ENCODE measurements at regions not wholly inside any gene's neighbourhood (a gene's known extent, or its start where the extent isn't known, plus 50 kb on each side); places are given as distances from the start of the nearest gene placed in this dataset.

DNA sequence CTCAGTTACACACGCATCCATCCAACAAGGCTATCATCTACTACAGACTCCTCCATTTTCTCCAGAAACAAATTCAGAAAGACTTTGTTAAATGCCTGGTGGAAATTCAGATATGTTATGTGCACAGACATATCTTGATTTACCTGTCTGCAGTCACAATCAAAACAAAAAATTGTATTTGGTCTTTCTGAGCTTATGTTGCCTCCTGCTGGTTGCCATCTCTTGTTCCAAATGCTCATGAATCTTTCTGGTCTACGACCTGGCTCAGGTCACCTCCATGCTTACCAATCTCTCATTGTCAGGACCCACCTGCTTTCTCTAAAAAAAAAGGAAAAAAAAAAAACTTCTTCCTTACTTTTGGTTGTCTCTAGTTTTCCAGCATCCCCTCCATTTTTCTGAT, 169.2 kb upstream of the PLXNC1 start:
- no peak overlapping the region for H3K4me3 ChIP-seq (ENCODE audit: low read length)
- H3K27me3 ChIP-seq (ENCODE audit: insufficient read depth, low read length), result no peaks in the 10 kb centered on the region
- H3K9ac ChIP-seq (ENCODE audit: low read depth, low read length), result no peak overlapping the region
- H3K36me3 ChIP-seq (ENCODE audit: insufficient read depth, low read length), result no peaks in the 10 kb centered on the region
- H3K9me3 ChIP-seq (ENCODE audit: insufficient read depth, low read depth, low read length), result no peaks in the 10 kb centered on the region
- peaks cover 4% of the 10 kb centered on the region; the same call in 1 of the 2 replicates for H3K4me1 ChIP-seq (ENCODE audit: insufficient read depth, low read length)
- WGBS, result 70% methylated on average over 2 of the region's 2 CpGs
- no peak overlapping the region for H3K27ac ChIP-seq (ENCODE audit: low read depth, low read length)

DNA sequence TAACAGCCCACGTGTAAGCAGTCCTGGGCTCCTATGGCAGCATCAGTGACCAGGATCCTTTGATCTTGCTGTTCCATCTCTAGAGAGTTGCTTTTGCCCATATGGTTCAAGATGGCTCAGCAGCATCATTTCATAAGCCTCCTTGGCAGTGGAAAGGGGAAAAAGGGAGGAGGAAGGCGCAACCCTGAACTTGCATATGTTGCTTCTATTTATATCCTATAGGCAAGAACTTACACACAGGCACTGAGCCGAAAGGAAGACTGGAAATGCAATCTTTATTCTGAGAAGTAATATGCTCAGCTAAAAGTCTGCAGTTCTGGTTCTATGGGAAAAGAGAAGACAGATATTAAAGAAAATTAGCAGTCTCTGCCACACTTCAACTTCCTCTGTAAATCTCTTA, 167.7 kb upstream of the PLXNC1 start:
- WGBS, result 92% methylated on average over 3 of the region's 3 CpGs
- H3K9me3 ChIP-seq (ENCODE audit: insufficient read depth, low read depth, low read length), result no peaks in the 10 kb centered on the region; the same call in 1 of the 2 replicates
- no peak overlapping the region for H3K4me3 ChIP-seq (ENCODE audit: low read length)
- no peaks in the 10 kb centered on the region for H3K27me3 ChIP-seq (ENCODE audit: insufficient read depth, low read length)
- H3K4me1 ChIP-seq (ENCODE audit: insufficient read depth, low read length), result peaks cover 4% of the 10 kb centered on the region; the same call in 1 of the 2 replicates
- H3K9ac ChIP-seq (ENCODE audit: low read depth, low read length), result no peak overlapping the region
- no peak overlapping the region for H3K27ac ChIP-seq (ENCODE audit: low read depth, low read length)
- H3K36me3 ChIP-seq (ENCODE audit: insufficient read depth, low read length), result no peaks in the 10 kb centered on the region

DNA sequence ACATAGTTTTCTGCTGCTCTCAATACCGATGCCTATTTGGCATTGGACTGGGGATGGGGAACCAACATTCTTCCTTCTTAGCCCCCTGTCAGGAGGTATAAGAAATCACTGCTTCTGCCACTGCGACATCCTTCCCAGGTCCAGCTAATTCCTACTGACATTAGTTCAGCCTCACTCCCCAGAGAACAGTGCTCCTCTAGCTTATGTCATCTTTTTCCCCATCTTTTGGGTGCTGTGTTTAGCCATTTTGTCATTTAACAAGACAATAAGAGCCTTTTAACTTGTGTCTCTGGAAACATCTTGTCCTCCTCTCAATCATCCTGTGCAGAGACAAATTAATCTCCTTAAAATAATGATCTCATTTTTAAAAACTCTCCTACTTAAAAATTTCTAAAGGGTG, 167.0 kb upstream of the PLXNC1 start:
- H3K27ac ChIP-seq (ENCODE audit: low read depth, low read length), result no peak overlapping the region
- 93% methylated on average over 2 of the region's 2 CpGs for WGBS

DNA sequence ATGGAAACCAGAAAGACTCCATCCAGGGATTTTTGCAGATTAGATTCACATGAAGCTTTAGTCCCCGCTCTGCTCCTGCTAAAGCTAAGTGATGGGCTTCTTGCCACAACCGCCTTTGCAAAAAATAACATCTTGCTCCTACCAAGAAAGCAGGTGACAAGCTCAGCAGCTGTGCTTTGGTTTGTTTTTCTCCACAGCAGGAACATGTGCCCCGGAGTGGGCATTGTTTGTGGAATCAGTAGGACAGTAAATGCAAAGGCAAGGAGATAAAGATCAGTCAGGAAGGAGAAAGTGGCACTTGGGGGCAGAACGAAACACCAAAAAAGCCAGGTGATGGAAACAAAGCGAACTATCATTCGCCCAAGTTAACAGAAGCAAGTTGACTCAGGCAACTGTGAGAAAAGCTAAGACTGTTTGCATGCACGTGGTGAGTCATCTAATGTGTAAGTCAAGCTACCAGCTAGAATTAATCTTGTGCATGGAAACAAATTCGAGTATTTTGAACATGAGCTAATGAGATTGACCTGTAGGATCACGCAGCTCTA, 165.5 kb upstream of the PLXNC1 start:
- H3K9ac ChIP-seq (ENCODE audit: low read depth, low read length), result no peak overlapping the region
- H3K27me3 ChIP-seq (ENCODE audit: insufficient read depth, low read length), result no peaks in the 10 kb centered on the region
- 69% methylated on average over 9 of the region's 9 CpGs for WGBS
- H3K4me3 ChIP-seq (ENCODE audit: low read length), result no peak overlapping the region
- peaks cover 4% of the 10 kb centered on the region; the same call in 1 of the 2 replicates for H3K4me1 ChIP-seq (ENCODE audit: insufficient read depth, low read length)
- H3K9me3 ChIP-seq (ENCODE audit: insufficient read depth, low read depth, low read length), result no peaks in the 10 kb centered on the region; the same call in 1 of the 2 replicates
- H3K27ac ChIP-seq (ENCODE audit: low read depth, low read length), result no peak overlapping the region
- no peaks in the 10 kb centered on the region for H3K36me3 ChIP-seq (ENCODE audit: insufficient read depth, low read length)

More for the DNA sequence above, 167.0 kb upstream of the PLXNC1 start:
- no peaks in the 10 kb centered on the region; the same call in 1 of the 2 replicates for H3K9me3 ChIP-seq (ENCODE audit: insufficient read depth, low read depth, low read length)
- no peaks in the 10 kb centered on the region for H3K27me3 ChIP-seq (ENCODE audit: insufficient read depth, low read length)
- no peaks in the 10 kb centered on the region for H3K36me3 ChIP-seq (ENCODE audit: insufficient read depth, low read length)
- H3K4me1 ChIP-seq (ENCODE audit: insufficient read depth, low read length), result peaks cover 4% of the 10 kb centered on the region; the same call in 1 of the 2 replicates
- H3K9ac ChIP-seq (ENCODE audit: low read depth, low read length), result no peak overlapping the region
- H3K4me3 ChIP-seq (ENCODE audit: low read length), result no peak overlapping the region

DNA sequence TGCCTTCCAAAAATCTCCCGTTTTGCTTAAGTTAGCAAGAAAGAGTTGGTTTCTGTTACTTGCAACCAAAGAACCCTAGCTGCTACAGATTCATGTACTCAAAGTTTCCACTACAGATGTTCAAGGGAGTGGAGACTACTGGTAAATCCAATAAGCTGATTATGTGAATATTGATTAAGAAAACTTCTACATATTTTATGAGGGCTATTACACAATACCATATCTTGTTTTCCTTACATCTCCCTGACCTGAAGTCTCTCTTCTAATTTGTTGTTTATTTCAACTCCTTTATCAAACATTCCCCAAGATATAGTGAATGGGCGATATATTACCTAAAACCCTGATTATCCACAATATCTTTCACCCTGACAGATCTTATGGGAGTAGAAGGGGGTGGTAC, 164.4 kb upstream of the PLXNC1 start:
- Histone ChIP-seq H3K9me3 (ENCODE audit: insufficient read depth, low read depth, low read length) (no peaks in the 10 kb centered on the region; the same call in 1 of the 2 replicates), H3K27ac (ENCODE audit: low read depth, low read length) (no peak overlapping the region), H3K27me3 (ENCODE audit: insufficient read depth, low read length) (no peaks in the 10 kb centered on the region), H3K36me3 (ENCODE audit: insufficient read depth, low read length) (no peaks in the 10 kb centered on the region), H3K9ac (ENCODE audit: low read depth, low read length) (no peak overlapping the region), H3K4me3 (ENCODE audit: low read length) (no peak overlapping the region), H3K4me1 (ENCODE audit: insufficient read depth, low read length) (peaks cover 4% of the 10 kb centered on the region; the same call in 1 of the 2 replicates)
- 92% methylated on average over 2 of the region's 2 CpGs for WGBS

DNA sequence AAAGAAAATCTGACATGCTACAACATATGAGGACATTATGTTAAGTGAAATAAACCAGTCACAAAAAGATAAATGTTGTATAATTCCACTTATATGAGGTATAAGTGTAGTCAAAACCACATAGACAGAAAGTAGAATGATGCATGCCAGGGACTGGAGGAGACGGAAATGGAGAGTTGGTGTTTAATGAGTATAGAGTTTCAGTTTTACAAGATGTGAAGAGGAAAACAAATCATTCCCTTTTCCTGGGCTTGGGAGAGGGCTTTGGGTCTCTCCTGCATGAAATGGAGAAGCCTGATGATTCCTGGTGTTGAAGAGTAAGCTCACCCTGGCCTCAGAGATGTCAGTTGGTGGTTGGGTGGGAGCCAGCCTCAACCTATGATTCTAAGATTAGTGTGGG, 158.4 kb upstream of the PLXNC1 start:
- Histone ChIP-seq H3K4me1 (ENCODE audit: insufficient read depth, low read length) (peaks cover 11% of the 10 kb centered on the region; the same call in 1 of the 2 replicates), H3K27ac (ENCODE audit: low read depth, low read length) (no peak overlapping the region), H3K4me3 (ENCODE audit: low read length) (no peak overlapping the region), H3K9me3 (ENCODE audit: insufficient read depth, low read depth, low read length) (no peaks in the 10 kb centered on the region), H3K9ac (ENCODE audit: low read depth, low read length) (no peak overlapping the region), H3K27me3 (ENCODE audit: insufficient read depth, low read length) (no peaks in the 10 kb centered on the region), H3K36me3 (ENCODE audit: insufficient read depth, low read length) (no peaks in the 10 kb centered on the region)
- WGBS, result 91% methylated on average over 1 of the region's 1 CpG

DNA sequence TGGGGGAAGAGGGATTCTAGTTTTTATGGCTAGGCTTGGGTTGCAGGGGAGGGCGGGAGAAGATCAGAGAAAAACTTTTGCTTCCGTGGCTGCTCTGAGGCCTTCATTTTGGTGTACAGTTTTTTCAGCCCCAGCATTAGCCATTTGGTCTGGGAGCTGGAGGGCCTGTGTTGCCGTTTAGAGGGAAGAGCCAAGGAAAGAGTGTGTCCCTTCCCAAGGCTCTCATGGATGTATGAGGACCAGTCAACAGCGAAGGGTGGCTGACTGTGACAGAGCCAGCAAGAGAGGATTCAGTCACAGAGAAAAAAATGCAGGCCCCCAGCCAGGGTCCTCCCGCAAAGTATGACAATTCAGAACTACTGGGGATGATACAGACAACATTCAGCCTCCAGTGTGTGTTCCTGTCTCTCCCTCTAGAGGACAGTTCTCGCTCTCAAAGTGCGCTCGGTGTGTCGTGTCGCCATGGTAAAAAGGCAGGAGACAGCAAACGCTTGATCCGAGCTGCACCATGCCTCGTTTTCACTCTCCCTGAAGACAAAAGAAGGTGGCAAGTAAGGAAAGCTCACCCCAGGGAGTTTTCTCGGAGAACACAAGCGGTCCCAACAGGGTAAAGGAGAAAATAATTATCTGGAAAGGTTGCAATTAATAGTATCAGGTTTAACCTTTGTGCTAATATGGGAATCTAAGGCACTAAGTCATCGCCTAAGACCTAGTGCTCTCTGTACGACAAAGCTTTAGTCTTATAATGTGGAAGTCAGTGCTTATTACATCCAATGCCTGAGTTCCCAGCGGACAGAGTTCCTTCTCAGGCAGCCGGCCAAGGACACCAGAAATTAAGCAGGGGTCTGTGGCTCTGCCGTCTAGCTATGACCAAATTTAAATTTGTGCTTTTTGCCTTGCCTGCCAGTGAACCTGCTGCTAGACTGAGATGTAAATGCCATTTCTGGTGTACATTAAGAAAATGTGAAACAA, 157.3 kb upstream of the PLXNC1 start:
- WGBS, result 38% methylated on average over 20 of the region's 20 CpGs
- H3K27me3 ChIP-seq (ENCODE audit: insufficient read depth, low read length), result no peaks in the 10 kb centered on the region
- H3K27ac ChIP-seq (ENCODE audit: low read depth, low read length), result no peak overlapping the region
- no peak overlapping the region for H3K4me3 ChIP-seq (ENCODE audit: low read length)
- peaks cover 11% of the 10 kb centered on the region; the same call in 1 of the 2 replicates for H3K4me1 ChIP-seq (ENCODE audit: insufficient read depth, low read length)
- H3K9me3 ChIP-seq (ENCODE audit: insufficient read depth, low read depth, low read length), result no peaks in the 10 kb centered on the region
- H3K9ac ChIP-seq (ENCODE audit: low read depth, low read length), result no peak overlapping the region
- H3K36me3 ChIP-seq (ENCODE audit: insufficient read depth, low read length), result no peaks in the 10 kb centered on the region

DNA sequence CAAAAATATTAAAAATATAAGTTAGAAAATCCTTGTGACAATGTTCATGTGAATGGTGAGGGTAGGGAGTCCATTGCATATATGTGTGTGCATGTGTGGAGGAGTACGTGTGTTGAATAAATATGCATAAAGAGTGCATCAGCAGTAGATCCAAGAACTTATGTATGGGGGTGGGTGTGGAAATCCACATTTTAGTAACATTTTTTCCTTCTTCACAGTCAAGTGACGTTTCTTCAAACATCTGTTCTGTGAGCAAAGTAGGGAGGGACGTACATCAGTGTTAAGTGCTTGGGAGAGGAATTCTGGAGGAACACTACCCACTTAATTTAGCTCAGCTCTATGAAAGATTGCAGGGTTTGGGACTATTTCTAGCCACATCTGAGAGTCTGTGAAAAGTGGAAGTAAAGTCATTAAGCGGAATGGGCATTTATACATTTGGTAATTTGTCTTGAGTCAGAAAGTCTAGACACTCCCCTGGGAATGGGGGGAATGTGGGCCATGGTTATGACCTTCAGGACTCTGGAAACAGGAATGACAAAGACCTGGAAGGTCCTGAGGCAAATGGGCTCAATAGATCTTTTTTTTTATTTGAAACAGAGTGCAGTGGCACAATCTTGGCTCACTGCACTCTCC, 156.4 kb upstream of the PLXNC1 start:
- 83% methylated on average over 3 of the region's 4 CpGs for WGBS
- Histone ChIP-seq H3K4me1 (ENCODE audit: insufficient read depth, low read length) (peaks cover 11% of the 10 kb centered on the region; the same call in 1 of the 2 replicates), H3K36me3 (ENCODE audit: insufficient read depth, low read length) (no peaks in the 10 kb centered on the region), H3K9me3 (ENCODE audit: insufficient read depth, low read depth, low read length) (no peaks in the 10 kb centered on the region), H3K4me3 (ENCODE audit: low read length) (no peak overlapping the region), H3K9ac (ENCODE audit: low read depth, low read length) (no peak overlapping the region), H3K27me3 (ENCODE audit: insufficient read depth, low read length) (no peaks in the 10 kb centered on the region), H3K27ac (ENCODE audit: low read depth, low read length) (no peak overlapping the region)

DNA sequence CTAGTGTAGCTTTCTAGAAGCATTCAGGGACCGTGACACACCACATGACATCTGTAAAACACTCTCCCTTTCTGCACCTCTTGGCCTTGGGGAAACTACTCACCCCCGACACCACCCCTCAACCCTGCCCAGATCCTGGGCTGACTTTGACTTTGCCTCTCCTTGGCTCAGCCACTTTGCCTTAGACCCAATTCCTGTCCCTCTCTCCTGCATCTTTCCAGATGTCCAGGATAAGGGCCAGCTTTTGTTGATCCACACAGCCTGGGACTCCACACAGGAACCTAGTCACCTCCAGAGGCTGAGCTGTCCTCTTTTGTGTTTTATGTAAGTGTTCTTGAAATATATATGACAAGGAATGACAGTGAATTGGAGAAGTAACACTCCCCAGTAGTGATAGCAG, 153.7 kb upstream of the PLXNC1 start:
- 93% methylated on average over 2 of the region's 2 CpGs for WGBS
- H3K4me3 ChIP-seq (ENCODE audit: low read length), result no peak overlapping the region
- no peaks in the 10 kb centered on the region for H3K36me3 ChIP-seq (ENCODE audit: insufficient read depth, low read length)
- no peaks in the 10 kb centered on the region for H3K9me3 ChIP-seq (ENCODE audit: insufficient read depth, low read depth, low read length)
- H3K27ac ChIP-seq (ENCODE audit: low read depth, low read length), result no peak overlapping the region
- no peaks in the 10 kb centered on the region for H3K27me3 ChIP-seq (ENCODE audit: insufficient read depth, low read length)
- peaks cover 11% of the 10 kb centered on the region; the same call in 1 of the 2 replicates for H3K4me1 ChIP-seq (ENCODE audit: insufficient read depth, low read length)
- H3K9ac ChIP-seq (ENCODE audit: low read depth, low read length), result no peak overlapping the region

DNA sequence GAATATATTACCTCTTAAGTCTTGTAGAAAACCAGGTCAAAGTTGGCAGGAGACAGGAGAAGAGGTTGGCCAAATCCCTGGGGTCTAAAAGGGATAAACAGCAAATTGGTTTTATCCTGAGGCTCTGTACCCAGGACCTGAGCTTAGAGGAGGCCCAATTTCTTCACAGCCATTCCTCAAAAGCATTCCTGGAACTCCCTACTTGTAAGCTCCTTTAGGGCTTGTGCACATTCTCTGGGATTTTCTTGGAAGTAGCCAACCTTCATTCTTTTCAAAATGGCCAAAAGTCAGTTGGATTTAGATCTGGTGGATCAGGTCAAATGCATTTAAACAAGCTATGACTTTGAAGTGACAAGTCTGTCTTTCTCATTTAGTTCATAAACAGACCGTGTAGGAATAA, 152.1 kb upstream of the PLXNC1 start:
- H3K9me3 ChIP-seq (ENCODE audit: insufficient read depth, low read depth, low read length), result no peaks in the 10 kb centered on the region
- H3K4me1 ChIP-seq (ENCODE audit: insufficient read depth, low read length), result peaks cover 5% of the 10 kb centered on the region; the same call in 1 of the 2 replicates
- WGBS, result 86% methylated on average over 1 of the region's 1 CpG
- H3K36me3 ChIP-seq (ENCODE audit: insufficient read depth, low read length), result no peaks in the 10 kb centered on the region
- H3K27me3 ChIP-seq (ENCODE audit: insufficient read depth, low read length), result no peaks in the 10 kb centered on the region
- no peak overlapping the region for H3K9ac ChIP-seq (ENCODE audit: low read depth, low read length)
- H3K4me3 ChIP-seq (ENCODE audit: low read length), result no peak overlapping the region
- H3K27ac ChIP-seq (ENCODE audit: low read depth, low read length), result no peak overlapping the region

DNA sequence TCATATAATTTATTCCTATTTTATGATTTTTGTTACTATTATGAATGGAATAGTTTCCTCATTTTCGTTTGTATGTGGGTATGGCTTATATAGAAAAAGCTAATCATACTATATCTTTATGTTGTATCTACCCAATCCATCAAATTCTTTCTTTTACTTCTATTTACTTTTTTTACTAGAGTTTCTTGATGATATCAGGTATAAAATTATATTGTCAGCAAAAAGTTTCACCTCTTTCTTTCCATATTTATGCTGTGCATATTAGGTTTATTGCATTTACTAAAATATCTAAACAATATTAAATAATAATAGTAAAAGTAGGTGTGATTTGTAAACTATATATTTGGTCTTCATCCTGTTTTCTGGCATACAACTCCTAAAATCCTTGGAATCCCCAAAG, 146.7 kb upstream of the PLXNC1 start:
- Histone ChIP-seq H3K36me3 (ENCODE audit: insufficient read depth, low read length) (no peaks in the 10 kb centered on the region), H3K9me3 (ENCODE audit: insufficient read depth, low read depth, low read length) (0 out of 2 replicates have a peak, but pooled peaks cover 4% of the 10 kb centered on the region), H3K27me3 (ENCODE audit: insufficient read depth, low read length) (no peaks in the 10 kb centered on the region), H3K4me3 (ENCODE audit: low read length) (no peak overlapping the region), H3K9ac (ENCODE audit: low read depth, low read length) (no peak overlapping the region), H3K4me1 (ENCODE audit: insufficient read depth, low read length) (no peaks in the 10 kb centered on the region), H3K27ac (ENCODE audit: low read depth, low read length) (no peak overlapping the region)
- WGBS, result no CpG with 5 or more reads among the region's 1 CpG

Data from HUES64 (cell line).